ENCODE measurements at regions not wholly inside any gene's neighbourhood (a gene's known extent, or its start where the extent isn't known, plus 50 kb on each side); places are given as distances from the start of the nearest gene placed in this dataset.
A peak's percentile ranks its signal among the peaks of the same experiment; 100 is the strongest.

DNA sequence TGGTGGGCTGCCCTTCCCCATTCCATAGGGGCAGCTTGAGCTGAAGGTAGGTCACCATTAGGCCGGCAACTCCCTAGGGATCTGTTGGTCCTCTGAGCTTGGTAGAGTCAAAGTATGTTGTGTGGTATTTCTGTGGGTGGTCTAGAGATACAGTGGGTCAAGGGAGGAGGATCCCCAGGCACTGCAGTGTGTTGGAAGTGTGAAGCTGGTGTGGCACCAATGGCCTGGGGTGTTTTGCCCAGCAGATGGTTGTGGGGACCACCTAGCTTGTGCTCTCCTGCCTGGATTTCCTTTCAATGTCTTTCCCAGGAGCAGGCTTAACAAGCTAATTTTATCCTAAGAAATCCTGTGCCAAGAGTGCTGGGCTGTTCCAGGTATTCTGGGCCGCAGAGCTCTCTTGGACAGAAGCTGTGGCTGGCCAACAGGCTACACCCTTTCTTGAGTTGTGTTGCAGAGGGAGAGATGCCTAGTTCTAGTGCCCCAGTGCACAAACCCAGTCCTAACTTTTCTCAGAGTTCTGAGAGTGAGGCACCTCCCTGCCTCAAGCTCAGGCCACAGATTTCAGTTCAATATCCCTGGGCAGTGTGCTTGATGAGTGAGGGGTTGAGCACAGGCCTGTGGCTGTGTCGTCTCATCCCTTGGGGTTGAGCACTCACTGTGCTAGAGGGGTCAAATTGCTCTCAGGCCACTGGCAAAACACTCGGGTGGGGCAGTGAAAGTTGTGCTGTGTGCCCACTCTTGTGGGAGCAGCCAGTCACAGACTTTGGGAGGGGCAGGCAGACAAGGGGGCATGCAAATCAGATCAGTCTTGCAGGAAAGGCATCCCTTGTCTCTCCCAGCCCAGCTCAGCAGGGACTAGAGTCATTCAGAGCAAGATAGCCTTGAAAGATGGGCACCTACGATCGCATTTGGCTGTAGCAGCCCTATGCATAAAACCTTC is 1806.1 kb upstream of the MIR17HG start:
- FAIRE-seq (no peak), DNase-seq (ENCODE audit: low spot score) (no peak)

GRCh38 chr13:89550938-89551337 is 1796.5 kb upstream of the MIR17HG start:
- peak; percentile 48 for DNase-seq (ENCODE audit: low spot score)
- FAIRE-seq: no peak

- FAIRE-seq (no peak), DNase-seq (ENCODE audit: low spot score) (no peak)
Observed at GRCh38 chr13:89554801-89555200, 1792.7 kb upstream of the MIR17HG start.

DNA sequence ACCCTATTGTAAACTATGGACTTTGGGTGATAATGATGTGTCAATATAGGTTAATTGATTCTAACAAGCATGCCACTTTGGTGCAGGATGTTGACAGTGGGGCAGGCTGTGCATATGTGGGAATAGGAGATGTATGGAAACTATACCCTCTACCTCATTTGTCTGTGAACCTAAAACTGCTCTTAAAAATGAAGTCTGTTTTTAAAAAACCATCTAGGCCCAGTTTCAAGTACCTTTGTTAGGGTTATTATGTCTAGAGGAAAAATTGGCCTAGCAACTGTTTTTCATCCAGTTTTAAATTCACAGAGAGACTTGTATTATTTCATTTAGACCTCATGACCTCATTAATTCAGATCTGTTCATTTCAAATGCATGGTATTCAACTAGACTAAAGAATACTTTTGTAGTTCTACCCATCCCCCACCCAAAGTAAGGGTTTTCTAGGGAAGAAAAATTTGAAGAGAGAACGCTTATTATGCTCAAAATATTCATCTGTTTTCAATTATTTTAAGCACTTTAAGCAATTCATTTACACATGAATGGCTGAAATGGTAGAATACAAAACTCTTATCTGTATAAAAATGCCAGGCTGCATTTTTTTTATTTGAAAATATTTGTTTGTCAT is 1781.9 kb upstream of the MIR17HG start:
- DNase-seq (ENCODE audit: low spot score): no peak
- FAIRE-seq: no peak

DNA sequence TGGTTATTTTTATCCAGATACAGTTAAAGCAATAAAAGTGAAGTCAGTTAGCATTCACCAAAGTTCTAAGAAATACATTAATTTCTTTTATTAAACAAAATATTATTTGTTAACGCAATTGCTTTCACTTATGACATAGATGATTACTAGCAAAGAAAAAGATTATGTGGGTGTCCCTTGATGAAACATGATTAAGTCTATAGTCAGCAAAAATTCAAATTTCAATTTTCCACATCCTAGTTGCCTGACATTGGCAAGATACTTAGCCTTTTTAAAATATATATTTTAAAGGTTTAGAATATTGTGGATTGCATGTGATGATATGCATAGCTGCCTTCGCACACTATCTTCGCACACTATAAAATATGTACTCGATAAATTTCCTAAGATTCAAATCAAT is 1780.5 kb upstream of the MIR17HG start:
- DNase-seq (ENCODE audit: low spot score) (no peak), FAIRE-seq (no peak)

- no peak for FAIRE-seq
Observed at GRCh38 chr13:89568276-89568675, 1779.2 kb upstream of the MIR17HG start.

DNA sequence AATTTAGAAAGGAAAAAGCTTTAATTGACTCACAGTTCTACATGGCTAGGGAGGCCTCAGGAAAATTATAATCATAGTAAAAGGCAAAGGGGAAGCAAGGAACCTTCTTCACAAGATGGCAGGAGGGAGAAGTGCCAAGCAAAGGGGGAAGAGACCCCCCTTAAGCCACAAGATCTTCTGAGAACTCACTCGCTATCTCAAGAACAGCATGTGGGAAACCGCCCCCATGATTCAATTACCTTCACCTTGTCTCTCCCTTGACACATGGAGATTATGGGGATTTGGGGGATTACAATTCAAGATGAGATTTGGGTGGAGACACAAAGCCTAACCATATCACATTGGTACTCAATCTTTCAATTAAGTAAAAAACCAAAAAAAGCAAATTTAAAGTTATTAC is 1778.7 kb upstream of the MIR17HG start:
- no peak for DNase-seq (ENCODE audit: low spot score)
- FAIRE-seq: no peak

More at GRCh38 chr13:89568276-89568675, 1779.2 kb upstream of the MIR17HG start:
- DNase-seq (ENCODE audit: low spot score): no peak

GRCh38 chr13:89571676-89572075 is 1775.8 kb upstream of the MIR17HG start:
- no peak for FAIRE-seq
- DNase-seq (ENCODE audit: low spot score): no peak

GRCh38 chr13:89574077-89574476 is 1773.4 kb upstream of the MIR17HG start:
- DNase-seq (ENCODE audit: low spot score) (no peak), FAIRE-seq (no peak)

DNA sequence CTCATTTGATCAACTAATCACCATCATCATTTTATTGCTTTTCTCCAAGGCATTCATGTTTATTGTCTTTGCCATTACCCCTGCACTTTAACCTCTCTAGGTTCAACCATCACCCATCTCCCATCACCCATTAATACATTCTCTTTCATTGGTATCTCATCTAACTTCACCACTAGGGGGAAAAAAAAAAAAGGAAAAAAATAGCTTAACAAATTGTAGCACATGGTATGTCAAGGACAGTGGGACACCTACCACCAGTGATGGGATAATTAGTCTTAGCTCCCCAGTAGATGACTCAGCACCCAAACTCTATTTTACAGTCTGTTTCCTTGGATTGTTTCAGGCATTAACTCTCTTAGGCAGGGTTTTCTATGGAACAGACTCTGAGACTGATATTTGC is 1770.2 kb upstream of the MIR17HG start:
- no peak for FAIRE-seq
- no peak for DNase-seq (ENCODE audit: low spot score)

DNA sequence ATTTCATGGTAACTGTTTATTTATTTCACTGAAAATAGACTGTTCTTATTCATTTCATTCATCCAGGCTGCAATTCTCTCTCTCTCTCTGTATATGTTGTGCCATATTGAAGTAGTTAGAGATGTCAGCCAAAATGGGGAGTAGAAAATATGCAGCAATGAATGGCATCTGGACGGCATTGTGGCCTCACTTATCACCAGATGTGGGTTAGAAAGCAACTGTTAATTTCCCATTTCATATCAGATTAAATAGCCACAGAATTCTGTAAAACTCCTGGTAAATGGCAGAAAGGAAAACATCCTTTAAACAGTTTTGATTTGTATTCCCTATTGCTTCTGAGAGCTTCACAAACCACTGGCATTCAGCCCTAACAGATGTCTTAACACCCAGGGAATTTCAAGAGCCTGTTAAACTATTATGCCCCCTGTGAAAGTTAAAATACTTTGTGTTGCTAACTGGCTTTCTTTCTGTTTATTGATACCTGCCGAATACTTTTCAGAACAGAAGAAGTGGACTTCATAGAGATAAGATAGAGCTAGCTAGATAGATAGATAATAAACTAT is 1763.3 kb upstream of the MIR17HG start:
- DNase-seq (ENCODE audit: low spot score): no peak
- FAIRE-seq: no peak

- DNase-seq (ENCODE audit: low spot score): no peak
Observed at GRCh38 chr13:89602655-89603054, 1744.8 kb upstream of the MIR17HG start.

DNA sequence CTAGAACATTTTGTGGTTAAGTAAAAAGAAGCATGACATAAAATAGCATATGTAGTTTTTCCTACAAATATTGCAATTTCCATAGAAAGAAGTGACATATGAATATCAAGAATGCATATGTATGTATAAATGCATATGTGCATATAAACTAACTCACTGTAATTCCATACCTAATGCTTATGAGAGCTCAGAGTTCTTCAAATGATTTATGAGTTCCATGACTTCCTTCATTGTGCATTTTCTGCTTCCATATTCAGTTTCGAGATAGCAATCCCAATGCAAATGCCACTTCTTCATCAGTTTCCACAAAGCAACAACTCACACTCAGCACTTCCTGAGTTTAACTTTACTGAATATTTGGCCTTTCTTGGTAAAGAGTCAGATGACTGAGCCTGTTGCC is 1744.3 kb upstream of the MIR17HG start:
- DNase-seq (ENCODE audit: low spot score) (no peak), FAIRE-seq (no peak)

More at GRCh38 chr13:89602655-89603054, 1744.8 kb upstream of the MIR17HG start:
- no peak for FAIRE-seq

DNA sequence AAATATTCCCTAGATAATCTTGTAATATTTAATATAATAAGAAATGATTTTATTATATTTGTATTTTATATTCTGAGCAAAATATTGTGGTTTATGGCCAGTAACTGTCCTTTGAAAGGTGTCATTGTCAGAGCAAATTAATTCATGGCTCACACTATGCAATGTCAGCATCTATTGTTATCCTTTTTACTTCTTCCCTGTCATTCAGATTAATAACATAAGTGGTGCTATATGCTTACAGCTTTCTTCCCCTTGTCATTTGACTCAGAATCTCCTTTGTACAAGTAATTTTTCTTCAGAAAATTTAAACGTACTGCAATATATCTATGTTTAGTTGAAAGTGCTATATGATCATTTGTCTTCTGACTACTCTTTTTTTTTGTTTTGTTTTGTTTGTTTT is 1738.2 kb upstream of the MIR17HG start:
- no peak for FAIRE-seq
- no peak for DNase-seq (ENCODE audit: low spot score)

DNA sequence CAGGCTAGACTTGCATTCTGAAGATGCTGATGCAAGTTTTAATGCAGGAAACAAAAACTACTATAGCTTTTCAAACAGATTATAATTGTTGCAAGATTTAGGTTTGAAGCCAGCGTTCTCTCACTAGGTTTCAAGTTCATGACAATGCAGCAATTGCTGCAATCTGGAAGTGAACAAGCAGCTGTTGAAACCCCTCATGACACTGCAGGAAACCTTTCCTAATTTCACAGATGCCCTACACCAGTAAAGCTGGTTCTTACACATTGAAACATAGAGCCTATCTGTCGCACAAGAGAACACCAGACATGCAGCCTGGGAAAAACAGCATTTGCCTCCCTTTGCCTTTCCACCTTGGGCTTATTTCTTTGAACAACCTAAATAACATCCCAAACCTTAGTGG is 1737.2 kb upstream of the MIR17HG start:
- no peak for FAIRE-seq
- DNase-seq (ENCODE audit: low spot score): no peak

GRCh38 chr13:89610881-89611280 is 1736.6 kb upstream of the MIR17HG start:
- FAIRE-seq: no peak
- DNase-seq (ENCODE audit: low spot score): no peak

DNA sequence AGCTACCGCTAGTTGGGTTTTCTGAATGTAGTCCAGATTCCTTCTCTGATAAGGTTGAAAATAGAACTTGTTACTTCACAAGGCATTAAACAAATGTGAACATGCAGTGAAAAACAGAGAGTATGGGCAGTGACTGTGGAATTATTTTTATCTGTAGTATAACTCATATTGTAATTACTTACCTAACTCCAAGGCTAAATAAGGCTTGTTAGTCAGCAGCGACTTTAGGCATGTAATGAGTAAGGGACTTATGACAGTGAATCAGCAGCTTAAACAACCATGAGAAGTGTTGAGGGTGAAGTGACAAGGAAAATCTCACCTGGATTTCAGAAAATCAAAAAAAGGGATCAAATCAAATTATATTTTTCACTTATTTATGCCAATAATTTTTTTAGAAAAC is 1719.5 kb upstream of the MIR17HG start:
- DNase-seq (ENCODE audit: low spot score): peak; percentile 51
- FAIRE-seq: no peak

- DNase-seq (ENCODE audit: low spot score) (no peak), FAIRE-seq (no peak)
Observed at GRCh38 chr13:89628567-89628966, 1718.9 kb upstream of the MIR17HG start.

GRCh38 chr13:89650226-89650625 is 1697.3 kb upstream of the MIR17HG start:
- FAIRE-seq (no peak), DNase-seq (ENCODE audit: low spot score) (no peak)

- DNase-seq (ENCODE audit: low spot score): no peak
- no peak for FAIRE-seq
Observed at GRCh38 chr13:89660752-89661151, 1686.7 kb upstream of the MIR17HG start.

- DNase-seq (ENCODE audit: low spot score) (no peak), FAIRE-seq (no peak)
Observed at GRCh38 chr13:89673789-89674311, 1673.6 kb upstream of the MIR17HG start.

GRCh38 chr13:89678466-89679121 is 1668.9 kb upstream of the MIR17HG start:
- DNase-seq (ENCODE audit: low spot score) (no peak), FAIRE-seq (no peak)

All from RCC 7860 (cell line).